ENCODE measurements at regions not wholly inside any gene's neighbourhood (a gene's known extent, or its start where the extent isn't known, plus 50 kb on each side); places are given as distances from the start of the nearest gene placed in this dataset.

DNA sequence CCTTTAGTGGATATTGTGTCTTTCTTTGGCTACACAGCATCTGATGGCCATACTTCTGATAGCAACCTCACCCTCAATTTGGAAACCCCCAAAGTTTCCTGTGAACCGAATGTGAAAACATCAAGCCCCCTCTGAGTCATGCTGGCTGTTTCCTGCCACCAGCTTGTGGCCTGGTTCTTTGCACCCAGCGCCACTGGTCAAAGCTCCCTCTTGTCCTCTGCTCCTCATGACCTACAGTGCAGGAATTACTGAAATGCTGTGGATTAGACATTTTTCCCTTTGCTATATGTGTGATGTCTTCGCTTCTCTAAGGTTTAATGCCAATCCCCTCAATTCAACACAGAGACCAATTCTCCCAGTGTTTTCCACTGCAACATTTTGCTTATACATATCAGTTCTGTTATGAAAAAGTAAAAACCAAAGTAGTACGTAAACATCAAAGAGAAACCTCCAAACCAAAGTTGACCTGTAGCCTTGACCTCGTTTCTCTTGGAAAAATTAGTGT, 224.0 kb upstream of the TENM3 start:
- Histone ChIP-seq H3K4me3 (ENCODE audit: extremely low read depth, insufficient read depth, low read length, poor library complexity, severe bottlenecking) (no peak overlapping the region), H3K36me3 (ENCODE audit: control insufficient read depth, insufficient read depth, low read length) (no peaks in the 10 kb centered on the region), H3K4me1 (ENCODE audit: control insufficient read depth, insufficient read depth, low read length, poor library complexity, severe bottlenecking) (peaks cover 18% of the 10 kb centered on the region), H3K9me3 (ENCODE audit: control insufficient read depth, low read length) (no peaks in the 10 kb centered on the region), H3K27ac (ENCODE audit: low read depth, low read length, severe bottlenecking) (no peak overlapping the region)
- WGBS, 2 experiments (ENCODE audit: insufficient coverage in 2 of 2) = 79 to 100% methylated on average over 1 to 2 of the region's 5 CpGs

GRCh38 chr4:182022909-182023308, 220.3 kb upstream of the TENM3 start:
- peaks cover 11% of the 10 kb centered on the region for H3K4me1 ChIP-seq (ENCODE audit: control insufficient read depth, insufficient read depth, low read length, poor library complexity, severe bottlenecking)
- no peak overlapping the region for H3K4me3 ChIP-seq (ENCODE audit: extremely low read depth, insufficient read depth, low read length, poor library complexity, severe bottlenecking)
- H3K27ac ChIP-seq (ENCODE audit: low read depth, low read length, severe bottlenecking) = no peak overlapping the region
- no peaks in the 10 kb centered on the region for H3K36me3 ChIP-seq (ENCODE audit: control insufficient read depth, insufficient read depth, low read length)
- peaks cover 16% of the 10 kb centered on the region for H3K9me3 ChIP-seq (ENCODE audit: control insufficient read depth, low read length)
- no CpG with 5 or more reads among the region's 5 CpGs for WGBS, 2 experiments (ENCODE audit: insufficient coverage in 2 of 2)

- WGBS, 2 experiments (ENCODE audit: insufficient coverage in 2 of 2) = 86% methylated on average over 1 of the region's 3 CpGs; no CpG with 5 or more reads in 1 of the 2 experiments
- H3K4me1 ChIP-seq (ENCODE audit: control insufficient read depth, insufficient read depth, low read length, poor library complexity, severe bottlenecking) = peaks cover 11% of the 10 kb centered on the region
- no peaks in the 10 kb centered on the region for H3K36me3 ChIP-seq (ENCODE audit: control insufficient read depth, insufficient read depth, low read length)
- H3K4me3 ChIP-seq (ENCODE audit: extremely low read depth, insufficient read depth, low read length, poor library complexity, severe bottlenecking) = no peak overlapping the region
- peaks cover 16% of the 10 kb centered on the region for H3K9me3 ChIP-seq (ENCODE audit: control insufficient read depth, low read length)
- H3K27ac ChIP-seq (ENCODE audit: low read depth, low read length, severe bottlenecking) = no peak overlapping the region
Observed at GRCh38 chr4:182023469-182023868, 219.7 kb upstream of the TENM3 start.

DNA sequence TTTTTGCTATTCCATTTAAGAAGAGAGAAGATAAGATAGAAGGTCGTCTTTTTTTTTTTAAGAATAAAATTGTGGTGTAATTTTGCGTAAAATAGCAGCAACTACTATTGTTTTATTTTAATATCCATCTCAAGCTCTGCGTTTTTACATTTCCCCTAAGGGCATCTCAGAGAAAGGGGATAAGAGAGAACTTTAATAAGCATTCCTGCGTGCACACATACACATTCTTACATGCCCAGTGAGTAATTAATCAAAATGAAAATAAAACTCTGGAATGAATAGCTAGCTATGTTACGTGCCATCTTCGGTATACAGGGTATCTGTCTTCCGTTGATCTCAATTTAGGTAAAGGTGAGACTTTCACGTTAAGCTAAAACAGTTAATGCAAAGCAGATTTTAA, 200.3 kb upstream of the TENM3 start:
- no peaks in the 10 kb centered on the region for H3K4me1 ChIP-seq (ENCODE audit: control insufficient read depth, insufficient read depth, low read length, poor library complexity, severe bottlenecking)
- H3K9me3 ChIP-seq (ENCODE audit: control insufficient read depth, low read length) = peaks cover 3% of the 10 kb centered on the region
- 100% methylated on average over 3 of the region's 8 CpGs; no CpG with 5 or more reads in 1 of the 2 experiments for WGBS, 2 experiments (ENCODE audit: insufficient coverage in 2 of 2)

DNA sequence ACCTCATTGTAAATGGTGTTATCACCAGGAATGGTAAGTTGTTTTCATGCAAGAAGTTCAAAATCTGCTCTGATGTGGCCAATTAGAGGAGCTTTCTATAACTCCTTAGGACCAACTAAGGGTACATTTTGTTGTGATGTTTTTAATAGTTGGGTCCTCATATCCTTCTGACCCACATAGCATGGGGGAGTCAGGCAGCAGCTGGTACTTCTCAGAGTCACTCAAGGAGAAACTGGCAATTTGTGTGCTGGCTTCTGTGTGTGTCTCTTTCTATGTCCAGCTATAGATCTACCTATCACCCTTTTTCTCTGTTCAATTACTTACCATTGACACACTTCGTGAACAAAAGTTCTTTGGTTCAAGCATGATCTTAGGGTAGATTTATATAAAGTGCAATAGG, 194.3 kb upstream of the TENM3 start:
- WGBS, 2 experiments (ENCODE audit: insufficient coverage in 2 of 2) = no CpG with 5 or more reads among the region's 1 CpG
- peaks cover 1% of the 10 kb centered on the region for H3K36me3 ChIP-seq (ENCODE audit: control insufficient read depth, insufficient read depth, low read length)
- no peaks in the 10 kb centered on the region for H3K4me1 ChIP-seq (ENCODE audit: control insufficient read depth, insufficient read depth, low read length, poor library complexity, severe bottlenecking)
- no peak overlapping the region for H3K27ac ChIP-seq (ENCODE audit: low read depth, low read length, severe bottlenecking)
- H3K4me3 ChIP-seq (ENCODE audit: extremely low read depth, insufficient read depth, low read length, poor library complexity, severe bottlenecking) = no peak overlapping the region
- H3K9me3 ChIP-seq (ENCODE audit: control insufficient read depth, low read length) = no peaks in the 10 kb centered on the region

More for the DNA sequence above, 200.3 kb upstream of the TENM3 start:
- Histone ChIP-seq H3K4me3 (ENCODE audit: extremely low read depth, insufficient read depth, low read length, poor library complexity, severe bottlenecking) (no peak overlapping the region), H3K27ac (ENCODE audit: low read depth, low read length, severe bottlenecking) (no peak overlapping the region), H3K36me3 (ENCODE audit: control insufficient read depth, insufficient read depth, low read length) (no peaks in the 10 kb centered on the region)

GRCh38 chr4:182056866-182057265, 186.3 kb upstream of the TENM3 start:
- Histone ChIP-seq H3K36me3 (ENCODE audit: control insufficient read depth, insufficient read depth, low read length) (peaks cover 14% of the 10 kb centered on the region), H3K4me3 (ENCODE audit: extremely low read depth, insufficient read depth, low read length, poor library complexity, severe bottlenecking) (no peak overlapping the region), H3K4me1 (ENCODE audit: control insufficient read depth, insufficient read depth, low read length, poor library complexity, severe bottlenecking) (no peaks in the 10 kb centered on the region), H3K27ac (ENCODE audit: low read depth, low read length, severe bottlenecking) (no peak overlapping the region), H3K9me3 (ENCODE audit: control insufficient read depth, low read length) (peaks cover 8% of the 10 kb centered on the region)
- 84% methylated on average over 3 to 5 of the region's 6 CpGs for WGBS, 2 experiments (ENCODE audit: insufficient coverage in 2 of 2)

DNA sequence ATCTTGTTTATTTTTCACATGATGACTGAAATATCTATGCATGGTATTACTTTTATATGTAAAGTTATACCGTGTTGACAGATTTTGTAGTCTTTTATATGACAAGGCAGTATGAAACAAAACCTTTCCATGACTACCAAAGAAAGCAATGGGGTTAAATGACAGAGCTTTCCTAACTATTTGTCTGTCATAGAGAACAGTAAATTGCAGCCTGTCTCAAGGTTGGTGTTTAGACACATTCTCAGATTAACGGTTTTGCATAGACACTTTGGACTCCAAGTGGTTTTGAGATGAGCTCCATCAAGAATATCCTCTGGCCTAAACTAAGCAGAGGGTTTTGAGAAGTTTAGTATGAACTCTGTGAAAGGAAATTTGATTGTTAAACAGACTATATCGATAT, 180.7 kb upstream of the TENM3 start:
- peak overlapping the region; percentile 59 for H3K27ac ChIP-seq (ENCODE audit: low read depth, low read length, severe bottlenecking)
- H3K4me3 ChIP-seq (ENCODE audit: extremely low read depth, insufficient read depth, low read length, poor library complexity, severe bottlenecking) = no peak overlapping the region
- 100% methylated on average over 1 to 2 of the region's 3 CpGs for WGBS, 2 experiments (ENCODE audit: insufficient coverage in 2 of 2)
- H3K36me3 ChIP-seq (ENCODE audit: control insufficient read depth, insufficient read depth, low read length) = peaks cover 12% of the 10 kb centered on the region
- peaks cover 12% of the 10 kb centered on the region for H3K4me1 ChIP-seq (ENCODE audit: control insufficient read depth, insufficient read depth, low read length, poor library complexity, severe bottlenecking)
- peaks cover 8% of the 10 kb centered on the region for H3K9me3 ChIP-seq (ENCODE audit: control insufficient read depth, low read length)

GRCh38 chr4:182062936-182063335, 180.3 kb upstream of the TENM3 start:
- peaks cover 12% of the 10 kb centered on the region for H3K4me1 ChIP-seq (ENCODE audit: control insufficient read depth, insufficient read depth, low read length, poor library complexity, severe bottlenecking)
- peak overlapping the region; percentile 59 for H3K27ac ChIP-seq (ENCODE audit: low read depth, low read length, severe bottlenecking)
- peaks cover 8% of the 10 kb centered on the region for H3K9me3 ChIP-seq (ENCODE audit: control insufficient read depth, low read length)
- H3K36me3 ChIP-seq (ENCODE audit: control insufficient read depth, insufficient read depth, low read length) = peaks cover 12% of the 10 kb centered on the region
- no peak overlapping the region for H3K4me3 ChIP-seq (ENCODE audit: extremely low read depth, insufficient read depth, low read length, poor library complexity, severe bottlenecking)

DNA sequence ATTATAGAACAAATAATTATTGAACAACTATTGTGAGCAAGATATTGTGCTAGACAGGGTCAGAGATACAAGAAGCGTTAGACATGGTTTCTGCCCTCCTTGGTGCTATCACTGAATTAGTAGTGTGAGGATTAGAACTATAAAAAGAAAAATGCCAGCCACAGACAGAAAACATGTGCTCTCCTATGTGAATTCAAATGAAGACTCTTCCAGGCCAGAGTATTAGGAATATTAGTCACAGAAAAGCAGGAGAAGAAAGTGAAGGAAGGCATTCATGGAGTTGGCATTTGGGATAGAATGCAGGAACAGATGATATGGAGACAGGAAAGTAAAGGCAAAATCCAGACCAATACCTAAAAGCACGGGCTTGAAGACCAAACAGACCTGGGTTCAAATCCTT, 179.6 kb upstream of the TENM3 start:
- Histone ChIP-seq H3K27ac (ENCODE audit: low read depth, low read length, severe bottlenecking) (no peak overlapping the region), H3K9me3 (ENCODE audit: control insufficient read depth, low read length) (peaks cover 8% of the 10 kb centered on the region), H3K36me3 (ENCODE audit: control insufficient read depth, insufficient read depth, low read length) (peaks cover 12% of the 10 kb centered on the region), H3K4me1 (ENCODE audit: control insufficient read depth, insufficient read depth, low read length, poor library complexity, severe bottlenecking) (peaks cover 12% of the 10 kb centered on the region), H3K4me3 (ENCODE audit: extremely low read depth, insufficient read depth, low read length, poor library complexity, severe bottlenecking) (no peak overlapping the region)
- WGBS, 2 experiments (ENCODE audit: insufficient coverage in 2 of 2) = 83 to 100% methylated on average over 1 of the region's 2 CpGs

DNA sequence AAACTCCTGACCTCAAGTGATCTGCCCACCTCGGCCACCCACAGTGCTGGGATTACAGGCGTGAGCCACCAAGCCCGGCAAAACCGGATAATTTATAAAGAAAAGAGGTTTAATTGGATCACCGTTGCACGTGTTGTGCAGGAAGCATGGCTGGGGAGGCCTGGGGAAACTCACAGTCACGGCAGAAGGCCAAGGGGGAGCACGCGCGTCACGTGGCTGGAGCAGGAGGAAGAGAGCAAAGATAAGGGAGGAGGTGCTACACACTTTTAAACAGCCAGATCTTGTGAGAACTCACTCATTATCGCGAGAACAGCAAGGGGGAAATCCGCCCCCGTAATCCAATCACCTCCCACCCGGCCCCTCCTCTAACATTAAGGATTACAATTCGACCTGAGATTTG, 177.9 kb upstream of the TENM3 start:
- H3K4me3 ChIP-seq (ENCODE audit: extremely low read depth, insufficient read depth, low read length, poor library complexity, severe bottlenecking) = no peak overlapping the region
- H3K9me3 ChIP-seq (ENCODE audit: control insufficient read depth, low read length) = peaks cover 2% of the 10 kb centered on the region
- WGBS, 2 experiments (ENCODE audit: insufficient coverage in 2 of 2) = 89 to 94% methylated on average over 14 to 17 of the region's 17 CpGs
- H3K27ac ChIP-seq (ENCODE audit: low read depth, low read length, severe bottlenecking) = no peak overlapping the region
- H3K4me1 ChIP-seq (ENCODE audit: control insufficient read depth, insufficient read depth, low read length, poor library complexity, severe bottlenecking) = peaks cover 12% of the 10 kb centered on the region
- peaks cover 10% of the 10 kb centered on the region for H3K36me3 ChIP-seq (ENCODE audit: control insufficient read depth, insufficient read depth, low read length)

- WGBS, 2 experiments (ENCODE audit: insufficient coverage in 2 of 2) = 97 to 100% methylated on average over 4 of the region's 7 CpGs
- H3K4me3 ChIP-seq (ENCODE audit: extremely low read depth, insufficient read depth, low read length, poor library complexity, severe bottlenecking) = no peak overlapping the region
- peaks cover 7% of the 10 kb centered on the region for H3K36me3 ChIP-seq (ENCODE audit: control insufficient read depth, insufficient read depth, low read length)
- no peak overlapping the region for H3K27ac ChIP-seq (ENCODE audit: low read depth, low read length, severe bottlenecking)
- peaks cover 12% of the 10 kb centered on the region for H3K4me1 ChIP-seq (ENCODE audit: control insufficient read depth, insufficient read depth, low read length, poor library complexity, severe bottlenecking)
- no peaks in the 10 kb centered on the region for H3K9me3 ChIP-seq (ENCODE audit: control insufficient read depth, low read length)
Observed at GRCh38 chr4:182066037-182066436, 177.2 kb upstream of the TENM3 start.

Measured in mesodermal cell (in vitro differentiated cells).